Neural crest cell (in vitro differentiated cells): ENCODE measurements at regions not wholly inside any gene's neighbourhood (a gene's known extent, or its start where the extent isn't known, plus 50 kb on each side); places are given as distances from the start of the nearest gene placed in this dataset.

Source experiments
- DNase-seq: peaks from one replicate; pipeline ENCODE4 v3.0.0; 2021; ENCODE audit warnings: low read depth, mixed read lengths, low spot score
- H3K27ac Mint-ChIP-seq: one replicate; pipeline ENCODE4 v1.8.0; 2021; ENCODE audit warnings: mild to moderate bottlenecking, mixed read lengths; ENCODE audit not compliant: unreplicated experiment
- H3K27me3 Mint-ChIP-seq: 2 replicates; pipeline ENCODE4 v1.8.0; 2021; ENCODE audit warnings: low read depth, mild to moderate bottlenecking, mixed read lengths
- H3K36me3 Mint-ChIP-seq: 2 replicates; pipeline ENCODE4 v1.8.0; 2021; ENCODE audit warnings: low read depth, mild to moderate bottlenecking, mixed read lengths
- H3K4me1 Mint-ChIP-seq: 2 replicates; pipeline ENCODE4 v1.8.0; 2021; ENCODE audit warnings: mixed read lengths
- H3K4me3 Mint-ChIP-seq: one replicate; pipeline ENCODE4 v1.8.0; 2021; ENCODE audit warnings: mild to moderate bottlenecking, mixed read lengths
- H3K9me3 Mint-ChIP-seq: 2 replicates; pipeline ENCODE4 v1.8.0; 2021; ENCODE audit warnings: mixed read lengths
- TF ChIP-seq, protein P1 (sequence below): fragments of 200-600 bp; sonication (generic); conservative IDR thresholded peaks from 2 replicates; pipeline ENCODE4 v1.5.0; 2021; ENCODE audit warnings: antibody characterized with exemption, mild to moderate bottlenecking

DNA sequence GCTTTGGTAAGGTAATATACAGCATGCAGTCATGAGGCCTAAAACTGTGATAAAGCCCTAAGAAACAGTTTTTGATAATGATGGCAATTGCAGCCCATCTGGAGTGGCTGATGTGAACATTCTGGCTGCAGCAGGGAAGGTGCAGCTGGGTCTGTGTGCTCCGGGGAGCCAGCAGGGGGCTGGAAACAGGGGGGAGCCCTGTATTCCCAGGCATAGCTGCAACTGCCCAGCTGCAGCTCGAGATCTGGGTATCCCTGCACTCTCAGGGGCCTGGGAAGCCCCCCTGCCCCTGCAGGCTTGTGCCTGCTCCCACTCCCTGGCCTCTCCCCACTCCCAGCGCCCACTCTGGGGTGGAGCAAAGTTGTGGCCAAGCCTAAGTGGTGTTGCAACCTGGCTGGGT, 95.6 kb downstream of the RRAGB start:
- H3K36me3 Mint-ChIP-seq, result no peaks in the 10 kb centered on the region
- TF ChIP-seq, protein P1, sequence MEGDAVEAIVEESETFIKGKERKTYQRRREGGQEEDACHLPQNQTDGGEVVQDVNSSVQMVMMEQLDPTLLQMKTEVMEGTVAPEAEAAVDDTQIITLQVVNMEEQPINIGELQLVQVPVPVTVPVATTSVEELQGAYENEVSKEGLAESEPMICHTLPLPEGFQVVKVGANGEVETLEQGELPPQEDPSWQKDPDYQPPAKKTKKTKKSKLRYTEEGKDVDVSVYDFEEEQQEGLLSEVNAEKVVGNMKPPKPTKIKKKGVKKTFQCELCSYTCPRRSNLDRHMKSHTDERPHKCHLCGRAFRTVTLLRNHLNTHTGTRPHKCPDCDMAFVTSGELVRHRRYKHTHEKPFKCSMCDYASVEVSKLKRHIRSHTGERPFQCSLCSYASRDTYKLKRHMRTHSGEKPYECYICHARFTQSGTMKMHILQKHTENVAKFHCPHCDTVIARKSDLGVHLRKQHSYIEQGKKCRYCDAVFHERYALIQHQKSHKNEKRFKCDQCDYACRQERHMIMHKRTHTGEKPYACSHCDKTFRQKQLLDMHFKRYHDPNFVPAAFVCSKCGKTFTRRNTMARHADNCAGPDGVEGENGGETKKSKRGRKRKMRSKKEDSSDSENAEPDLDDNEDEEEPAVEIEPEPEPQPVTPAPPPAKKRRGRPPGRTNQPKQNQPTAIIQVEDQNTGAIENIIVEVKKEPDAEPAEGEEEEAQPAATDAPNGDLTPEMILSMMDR, result no peak
- no peaks in the 10 kb centered on the region for H3K4me1 Mint-ChIP-seq
- DNase-seq, result no peak
- no peak overlapping the region for H3K27ac Mint-ChIP-seq
- no peaks in the 10 kb centered on the region for H3K27me3 Mint-ChIP-seq
- no peak overlapping the region for H3K4me3 Mint-ChIP-seq
- H3K9me3 Mint-ChIP-seq, result peaks cover 9% of the 10 kb centered on the region

DNA sequence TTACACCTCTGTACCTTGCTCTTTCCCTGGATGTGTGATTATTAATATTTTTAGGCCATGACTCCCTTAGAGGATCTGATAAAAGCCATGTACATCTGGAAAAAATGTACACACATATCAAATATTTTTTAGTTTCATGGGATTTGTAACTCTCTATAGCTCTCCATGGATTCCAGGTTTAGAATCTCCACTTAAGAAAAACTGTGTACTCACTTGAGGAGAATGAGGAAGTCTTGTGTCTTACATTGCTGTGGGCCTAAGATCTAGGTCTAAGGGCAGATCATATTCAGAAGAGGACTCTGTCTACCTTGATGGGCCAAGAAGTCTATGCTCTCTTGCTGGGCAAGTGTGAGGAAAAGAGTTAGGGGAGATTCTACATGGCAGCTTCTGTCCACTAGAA, 98.0 kb downstream of the RRAGB start:
- H3K27ac Mint-ChIP-seq, result no peak overlapping the region
- TF ChIP-seq, protein P1, result no peak
- H3K27me3 Mint-ChIP-seq, result no peaks in the 10 kb centered on the region
- H3K4me1 Mint-ChIP-seq, result no peaks in the 10 kb centered on the region
- no peaks in the 10 kb centered on the region for H3K36me3 Mint-ChIP-seq
- H3K4me3 Mint-ChIP-seq, result no peak overlapping the region
- H3K9me3 Mint-ChIP-seq, result peaks cover 9% of the 10 kb centered on the region
- no peak for DNase-seq

DNA sequence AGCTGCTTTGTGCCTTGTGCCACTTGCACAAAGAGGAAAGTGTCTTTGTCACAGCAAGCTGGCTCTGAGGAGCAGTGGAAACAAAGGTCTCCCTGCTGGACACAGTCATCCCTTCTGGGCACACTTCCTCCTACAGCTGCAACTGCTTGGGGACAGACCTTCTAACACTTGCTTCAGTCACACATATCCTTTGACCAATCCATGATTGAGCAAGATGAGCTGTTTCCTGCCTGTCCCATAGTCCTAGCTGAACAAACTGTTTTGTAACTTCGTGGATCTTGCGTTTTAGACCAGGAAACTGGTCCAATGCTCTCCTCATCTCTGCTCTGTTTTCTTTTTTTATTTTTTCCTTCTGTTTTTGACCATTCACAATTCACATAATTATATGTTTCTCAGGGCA, 98.5 kb downstream of the RRAGB start:
- TF ChIP-seq, protein P1, result no peak
- no peaks in the 10 kb centered on the region for H3K27me3 Mint-ChIP-seq
- H3K27ac Mint-ChIP-seq, result no peak overlapping the region
- no peak overlapping the region for H3K4me3 Mint-ChIP-seq
- H3K4me1 Mint-ChIP-seq, result no peaks in the 10 kb centered on the region
- H3K36me3 Mint-ChIP-seq, result no peaks in the 10 kb centered on the region
- no peak for DNase-seq
- H3K9me3 Mint-ChIP-seq, result peaks cover 9% of the 10 kb centered on the region

DNA sequence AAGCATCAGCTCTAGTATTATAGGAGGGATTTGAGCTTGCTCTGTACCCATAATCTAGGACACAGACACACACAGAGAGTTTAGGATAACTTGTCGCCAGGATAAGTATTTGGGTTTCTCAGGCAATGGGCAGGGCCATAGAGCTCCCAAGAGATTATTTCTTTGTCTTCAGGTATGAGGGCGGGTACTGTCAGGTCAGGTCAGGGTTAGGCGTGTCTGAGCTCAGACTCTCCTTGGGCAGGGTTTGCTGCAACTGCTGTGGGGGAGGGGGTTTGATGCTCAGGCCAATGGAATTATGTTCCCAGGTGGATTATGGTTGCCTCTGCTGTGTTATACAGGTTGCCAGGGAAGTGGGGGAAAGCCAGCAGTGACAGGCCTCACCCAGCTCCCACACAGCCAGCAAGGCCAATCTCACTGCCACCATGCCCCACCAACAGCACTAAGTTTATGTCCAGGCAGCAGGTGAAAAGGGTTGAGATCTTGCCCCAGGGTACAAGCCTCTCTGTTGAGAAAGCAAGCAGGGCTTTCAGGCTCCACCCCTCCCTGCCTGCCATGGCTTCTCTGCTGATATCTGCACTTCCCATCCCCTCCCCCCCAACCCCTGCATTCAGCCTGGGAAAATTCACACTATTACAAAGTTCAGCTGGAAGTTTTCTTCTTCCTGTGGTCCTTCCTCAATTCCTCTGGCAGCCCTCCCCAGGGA, 101.3 kb downstream of the RRAGB start:
- Mint-ChIP-seq H3K27me3 (no peaks in the 10 kb centered on the region), H3K4me1 (no peaks in the 10 kb centered on the region), H3K36me3 (peaks cover 3% of the 10 kb centered on the region)

DNA sequence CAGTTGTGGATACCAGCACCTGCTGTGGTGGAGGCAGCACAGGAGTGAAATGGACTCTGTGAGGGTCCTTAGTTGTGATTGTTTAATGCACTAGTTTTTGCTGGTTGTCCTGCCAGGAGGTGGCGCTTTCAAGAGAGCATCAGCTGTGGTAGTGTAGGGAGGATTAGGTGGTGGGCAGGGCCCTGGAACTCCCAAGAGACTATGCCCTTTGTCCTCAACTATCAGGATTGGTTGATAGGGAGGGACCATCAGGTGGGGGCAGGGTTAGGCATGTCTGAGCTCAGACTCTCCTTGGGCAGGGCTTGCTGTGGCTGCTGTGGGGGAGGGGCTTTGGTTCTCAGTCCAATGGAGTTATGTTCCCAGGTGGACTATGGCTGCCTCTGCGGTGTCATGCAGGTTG, 121.9 kb downstream of the RRAGB start:
- Mint-ChIP-seq H3K36me3 (peaks cover 3% of the 10 kb centered on the region), H3K9me3 (peaks cover 18% of the 10 kb centered on the region), H3K4me3 (no peak overlapping the region), H3K27me3 (no peaks in the 10 kb centered on the region), H3K27ac (no peak overlapping the region), H3K4me1 (no peaks in the 10 kb centered on the region)
- TF ChIP-seq, protein P1, result no peak
- no peak for DNase-seq

More for the DNA sequence above, 101.3 kb downstream of the RRAGB start:
- TF ChIP-seq, protein P1, result no peak
- Mint-ChIP-seq H3K4me3 (no peak overlapping the region), H3K27ac (peak overlapping the region; percentile 12), H3K9me3 (peaks cover 19% of the 10 kb centered on the region)
- DNase-seq, result no peak
